GM19395 (cell line): ENCODE measurements at regions not wholly inside any gene's neighbourhood (a gene's known extent, or its start where the extent isn't known, plus 50 kb on each side); places are given as distances from the start of the nearest gene placed in this dataset.
"Not testable (repeated sequence)": the region's sequence is repeated elsewhere in the genome, so short reads cannot be mapped to it uniquely, and the experiment has no call there.

Experiments
- ATAC-seq: cut with Tn5 transposase; IDR thresholded peaks from one replicate; pipeline ENCODE4 v1.9.1; 2021; ENCODE audit warnings: mild to moderate bottlenecking, moderate library complexity; ENCODE audit not compliant: unreplicated experiment

DNA sequence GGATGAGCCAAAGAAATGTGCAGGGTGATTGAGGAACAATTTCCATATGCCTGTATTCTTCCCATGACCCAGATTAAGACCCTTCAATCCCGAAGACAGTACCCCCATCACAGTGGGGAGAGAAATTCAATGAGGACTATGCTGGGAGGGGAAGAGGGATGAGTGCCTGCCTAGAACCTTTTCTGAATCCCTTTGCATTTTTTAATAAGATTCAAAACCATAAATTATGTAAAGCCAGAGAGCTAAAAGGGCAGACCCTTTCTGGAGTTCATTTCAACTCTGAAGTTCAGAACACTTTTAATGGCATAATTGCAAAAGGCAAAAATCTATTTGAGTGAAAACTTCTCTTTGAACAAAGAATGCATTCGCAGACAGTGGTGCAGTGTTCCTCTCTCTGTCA lies 529.5 kb downstream of the NTRK3 start:
- ATAC-seq = no peak

DNA sequence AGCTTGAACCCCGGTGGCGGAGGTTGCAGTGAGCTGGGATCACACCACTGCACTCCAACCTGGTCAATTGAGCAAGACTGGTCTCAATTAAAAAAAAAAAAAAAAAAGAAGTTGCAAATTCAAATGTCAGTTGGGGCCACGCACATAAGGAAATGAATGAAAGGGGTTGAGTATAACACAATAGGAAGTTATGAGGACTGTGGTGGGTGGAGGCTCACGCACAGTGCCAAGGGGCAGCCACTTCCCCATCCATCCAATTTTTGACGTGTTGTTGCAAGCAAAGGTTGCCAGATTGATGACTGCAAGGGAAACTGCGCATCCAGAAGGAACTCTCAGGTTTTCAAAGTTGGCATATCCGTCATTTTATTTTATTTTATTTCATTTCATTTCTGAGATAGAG lies 532.2 kb downstream of the NTRK3 start:
- ATAC-seq = no peak

DNA sequence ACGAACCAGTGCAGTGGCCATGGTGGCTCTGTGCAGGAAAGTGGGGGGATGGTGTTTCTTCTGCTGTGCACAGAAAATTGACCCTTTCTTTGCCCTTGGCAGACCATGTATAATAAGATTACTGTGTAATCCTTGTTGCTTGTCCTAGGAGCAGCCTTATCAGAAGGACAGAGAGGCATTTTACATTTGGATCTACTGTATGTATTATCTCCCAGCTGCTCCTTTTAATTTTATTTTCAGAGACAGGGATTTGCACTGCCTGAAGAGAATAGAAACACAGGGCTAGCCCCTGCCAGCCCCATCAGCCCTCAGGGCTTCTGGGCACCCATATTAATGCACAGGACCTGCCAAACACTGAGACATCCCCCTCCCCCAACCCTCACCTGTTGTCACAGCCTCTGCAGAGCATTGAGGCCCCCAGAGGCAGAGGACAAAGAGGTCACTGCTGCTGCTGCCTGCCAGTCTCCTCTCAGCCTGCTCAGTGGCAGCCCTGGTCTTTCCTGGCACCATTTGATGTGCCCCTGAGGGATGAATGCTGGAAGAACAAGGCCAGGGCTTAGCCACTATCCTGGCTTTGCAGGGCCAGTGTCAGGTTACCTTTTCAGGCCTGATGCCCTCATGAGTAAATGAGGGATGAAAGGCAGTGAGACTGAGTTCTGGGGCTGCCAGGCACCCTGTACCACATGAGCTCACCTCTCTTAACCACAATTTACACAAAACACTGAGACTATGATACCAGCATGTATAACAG lies 533.4 kb downstream of the NTRK3 start:
- no peak for ATAC-seq

DNA sequence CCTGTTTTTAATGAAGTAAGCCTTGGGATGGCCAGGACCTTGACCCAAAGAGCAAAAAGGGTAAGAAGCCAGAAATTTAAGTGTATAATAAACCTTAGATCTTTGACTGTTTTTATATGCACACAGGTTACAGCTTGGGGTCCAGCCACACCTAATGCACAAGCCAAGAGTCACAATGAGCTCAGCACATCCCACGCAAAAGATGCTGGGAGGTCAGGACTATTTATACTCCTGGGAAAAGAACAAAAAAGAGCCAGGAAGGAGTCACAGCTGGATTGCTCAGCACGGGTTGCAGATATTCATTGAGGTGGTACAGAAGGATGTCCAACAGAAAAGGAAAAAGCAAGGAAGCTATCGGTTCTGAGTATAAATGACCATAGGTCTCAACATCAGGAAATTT lies 536.3 kb downstream of the NTRK3 start:
- ATAC-seq = no peak

DNA sequence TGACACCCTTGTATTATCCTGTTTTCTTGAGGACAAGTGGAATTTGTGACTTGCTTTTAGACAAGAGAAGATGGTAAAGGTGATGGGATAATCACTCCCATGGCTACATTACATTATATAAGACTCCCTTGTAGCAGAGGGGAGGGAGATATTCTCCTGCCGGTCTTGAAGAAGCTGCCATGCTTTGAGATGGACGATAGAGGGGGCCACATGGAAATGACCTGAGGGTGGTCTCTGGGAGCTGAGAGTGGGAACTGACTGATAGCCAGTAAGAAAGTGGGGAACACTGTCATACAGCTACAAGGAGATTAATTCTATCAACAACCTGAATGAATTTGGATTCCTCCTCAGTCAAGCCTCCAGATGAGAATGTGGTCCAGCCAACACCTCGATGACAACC lies 540.1 kb downstream of the NTRK3 start:
- ATAC-seq = no peak

DNA sequence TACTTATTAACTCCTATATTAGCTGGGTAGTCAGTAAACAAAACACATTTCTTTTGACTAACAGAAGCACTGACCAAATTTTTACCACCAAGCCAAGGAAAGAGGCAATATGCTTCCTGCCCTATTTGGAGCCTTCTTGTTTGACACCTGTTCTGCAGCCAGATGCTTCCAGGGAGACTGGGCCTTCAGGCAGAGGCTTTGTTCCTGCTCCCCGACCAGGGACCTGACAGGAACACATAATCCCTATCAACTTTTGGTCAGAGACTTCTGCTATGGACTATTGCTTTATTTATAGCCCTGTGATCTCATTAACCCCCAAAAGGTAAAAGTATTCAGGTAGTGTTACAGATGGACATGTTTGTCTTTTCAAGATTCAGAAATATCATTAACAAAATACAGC lies 541.3 kb downstream of the NTRK3 start:
- no peak for ATAC-seq

DNA sequence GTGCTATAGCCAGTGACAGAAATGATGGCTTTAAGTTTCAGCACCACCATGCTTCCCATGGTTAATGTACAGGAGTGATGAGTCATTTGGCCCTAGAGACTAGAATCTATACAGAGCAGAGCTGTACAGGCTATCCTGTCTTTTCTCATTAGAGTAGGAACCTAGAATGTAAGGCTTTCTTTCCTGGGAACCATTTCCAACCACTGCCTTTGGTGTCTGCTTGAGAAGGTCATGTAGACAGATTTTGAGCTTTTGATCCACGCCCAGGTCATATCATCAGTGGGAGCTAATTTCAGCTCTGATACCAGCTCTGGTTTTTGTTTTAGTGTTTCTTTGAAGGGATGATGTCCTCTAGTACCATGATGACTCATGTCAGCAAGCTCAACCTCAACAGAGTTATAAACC lies 543.1 kb downstream of the NTRK3 start:
- ATAC-seq = no peak

DNA sequence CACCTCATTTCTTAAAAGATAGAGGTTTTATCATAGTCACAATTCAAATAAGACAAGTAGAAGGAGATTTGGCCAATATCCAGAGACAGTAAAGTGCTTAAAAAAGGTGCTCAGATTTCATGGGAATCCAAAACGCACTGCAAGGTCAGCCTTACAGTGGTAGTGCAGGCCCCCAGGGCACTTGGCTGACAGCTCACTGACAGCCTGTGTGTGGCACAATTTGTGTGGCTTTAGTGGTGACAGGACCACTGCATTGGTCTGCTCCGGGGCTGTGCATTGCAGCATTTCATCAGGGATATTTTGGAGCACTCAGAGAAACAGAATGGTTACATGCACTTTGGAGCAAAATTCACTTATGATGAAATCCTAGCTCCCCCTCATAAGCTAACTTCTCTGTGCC lies 544.3 kb downstream of the NTRK3 start:
- ATAC-seq = no peak

DNA sequence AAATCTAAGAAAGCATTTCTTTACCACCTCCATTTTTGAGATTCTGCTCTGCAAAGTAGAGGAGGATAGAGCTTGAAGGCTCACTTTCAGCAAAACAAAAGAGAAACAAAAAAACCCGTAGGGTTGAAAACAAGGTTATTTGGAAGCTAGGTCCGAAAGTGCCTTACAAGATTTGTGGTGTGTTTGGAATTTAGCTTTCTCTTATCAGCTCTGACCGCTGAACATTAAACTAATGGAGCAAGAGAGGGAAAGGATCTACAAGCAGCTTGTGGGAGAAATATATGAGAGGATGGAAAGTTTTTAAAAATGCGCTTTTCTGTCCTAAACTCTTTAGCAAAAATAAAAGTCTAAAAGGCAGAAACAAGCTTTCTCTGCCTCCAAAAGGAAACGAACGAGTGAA lies 545.5 kb downstream of the NTRK3 start:
- ATAC-seq = no peak

DNA sequence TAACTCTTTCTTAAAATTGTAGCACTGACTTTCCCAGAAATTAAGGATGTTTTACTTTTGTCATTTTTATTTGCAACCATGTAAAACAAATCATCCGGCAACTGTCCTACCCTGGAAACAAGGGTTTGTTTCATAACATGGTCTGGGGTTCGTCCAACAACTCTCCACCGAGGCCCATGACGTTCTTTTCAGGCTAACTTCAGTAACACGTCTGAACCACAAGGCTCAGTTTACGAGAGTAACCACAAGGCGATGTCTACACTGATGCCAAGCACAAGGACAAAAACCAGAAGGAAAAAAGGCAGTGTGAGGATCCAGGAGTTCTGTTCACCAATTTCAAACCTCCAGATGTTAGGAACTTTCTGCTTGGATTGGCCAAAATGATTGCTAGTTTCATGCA lies 546.1 kb downstream of the NTRK3 start:
- no peak for ATAC-seq

DNA sequence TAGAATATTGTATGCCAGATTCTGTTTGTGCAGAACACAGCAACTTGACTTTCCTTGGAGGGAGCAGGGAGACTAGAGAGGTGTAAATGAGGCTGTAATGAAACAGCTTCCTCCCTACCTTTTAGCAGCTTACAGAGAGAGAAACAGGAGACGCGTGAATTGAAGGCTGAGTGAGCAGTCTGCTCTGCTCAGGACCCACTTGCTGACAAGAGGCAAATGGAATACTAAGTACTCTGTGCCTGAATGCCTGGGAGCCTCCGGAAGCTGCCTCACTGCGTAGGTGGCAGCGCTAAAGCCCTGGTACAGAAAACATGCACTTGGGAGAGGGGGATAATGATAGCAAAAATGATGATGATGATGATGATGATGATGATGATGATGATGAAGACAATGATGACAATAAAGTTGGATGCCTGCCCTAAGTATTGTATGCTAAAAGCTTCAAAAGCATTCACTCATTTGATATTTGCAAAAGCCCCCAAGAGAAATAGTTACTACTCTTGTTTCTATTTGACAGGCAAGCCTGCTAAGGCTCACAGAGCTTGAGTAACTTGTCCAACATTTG lies 548.9 kb downstream of the NTRK3 start:
- ATAC-seq = no peak

DNA sequence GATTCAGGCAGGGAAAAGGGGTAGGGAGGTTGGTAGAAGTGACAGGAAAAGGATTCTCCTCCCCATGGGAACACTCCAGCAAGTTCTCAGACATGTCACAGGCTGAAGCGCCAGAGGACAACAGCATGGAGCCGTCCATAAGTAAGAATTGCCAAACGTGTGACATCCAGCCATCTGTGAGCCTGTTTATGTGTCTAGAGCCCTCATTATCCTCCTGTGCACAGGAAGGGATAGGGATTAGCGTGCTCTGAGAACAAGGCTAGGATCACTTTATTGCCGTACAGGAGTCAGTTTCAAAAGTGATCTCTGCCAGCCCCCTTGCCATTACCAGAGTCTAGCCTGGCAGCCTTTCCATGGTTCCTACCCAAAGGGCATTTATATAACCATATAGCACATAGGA lies 549.5 kb downstream of the NTRK3 start:
- ATAC-seq = no peak

DNA sequence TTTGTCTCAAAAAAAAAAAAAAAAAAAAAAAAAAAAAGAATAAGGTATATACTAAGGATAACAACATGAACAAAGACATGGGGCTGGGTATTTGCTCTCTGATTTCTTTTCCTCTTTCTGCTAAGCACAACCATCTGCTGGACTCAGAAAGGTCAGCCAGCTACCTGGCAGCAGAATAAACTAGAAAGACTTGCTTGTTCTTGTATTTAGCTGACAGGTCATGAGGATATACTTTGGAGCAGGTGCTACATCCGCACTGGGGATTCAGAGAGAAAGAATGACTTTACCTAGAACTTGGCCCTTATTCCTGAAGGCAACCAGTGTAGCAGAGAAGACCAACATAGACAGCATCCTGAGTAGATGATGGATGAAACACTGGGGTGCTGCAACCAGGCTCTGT lies 550.5 kb downstream of the NTRK3 start:
- ATAC-seq = no peak

DNA sequence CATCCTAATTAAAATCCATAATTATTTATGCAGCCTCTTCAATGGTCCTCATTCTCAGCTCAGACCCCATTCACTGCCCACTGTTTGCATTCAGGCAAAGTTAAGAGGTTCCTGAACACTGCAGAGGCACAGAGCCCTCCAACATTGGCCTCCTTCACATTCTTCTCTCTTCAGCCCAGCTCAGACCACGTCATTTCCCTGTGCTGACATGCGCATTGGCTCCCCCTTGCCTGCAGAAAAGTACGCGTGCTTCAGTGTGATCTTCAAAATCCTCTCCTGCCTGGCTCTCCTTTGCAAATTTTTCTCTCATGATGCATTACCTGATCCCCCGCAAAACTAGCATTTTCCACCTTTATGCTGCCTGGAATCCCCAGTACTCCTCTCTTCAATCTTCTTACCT lies 552.3 kb downstream of the NTRK3 start:
- ATAC-seq = no peak

DNA sequence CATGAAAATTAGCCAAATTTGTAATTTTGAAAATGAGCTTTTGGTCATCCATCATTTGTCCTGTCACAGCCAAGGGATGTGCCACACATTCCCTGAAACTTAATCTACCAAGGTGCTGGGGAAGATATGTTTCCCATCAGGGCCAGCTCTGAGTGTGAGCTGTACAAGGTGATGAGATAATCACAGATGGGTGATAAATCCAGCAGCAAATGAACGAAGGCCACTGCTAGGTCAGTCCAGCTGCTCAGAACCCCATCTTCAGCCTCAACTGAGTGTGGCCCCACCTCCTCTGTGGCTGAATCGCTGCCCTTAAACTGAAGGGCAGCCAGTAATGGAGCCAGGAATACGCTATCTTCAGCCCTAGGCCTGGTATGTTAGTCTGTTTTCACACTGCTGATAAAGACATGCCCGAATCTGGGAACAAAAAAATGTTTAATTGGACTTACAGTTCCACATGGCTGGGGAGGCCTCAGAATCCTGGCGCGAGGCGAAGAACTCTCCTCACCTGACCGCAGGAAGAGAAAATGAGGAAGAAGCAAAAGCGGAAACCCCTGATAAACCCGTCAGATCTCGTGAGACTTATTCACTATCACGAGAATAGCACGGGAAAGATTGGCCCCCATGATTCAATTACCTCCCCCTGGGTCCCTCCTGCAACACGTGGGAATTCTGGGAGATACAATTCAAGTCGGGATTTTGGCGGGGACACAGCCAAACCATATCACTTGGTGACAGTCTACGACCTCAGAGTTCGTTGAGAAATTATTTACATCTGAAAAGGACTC lies 553.0 kb downstream of the NTRK3 start:
- ATAC-seq = no peak

DNA sequence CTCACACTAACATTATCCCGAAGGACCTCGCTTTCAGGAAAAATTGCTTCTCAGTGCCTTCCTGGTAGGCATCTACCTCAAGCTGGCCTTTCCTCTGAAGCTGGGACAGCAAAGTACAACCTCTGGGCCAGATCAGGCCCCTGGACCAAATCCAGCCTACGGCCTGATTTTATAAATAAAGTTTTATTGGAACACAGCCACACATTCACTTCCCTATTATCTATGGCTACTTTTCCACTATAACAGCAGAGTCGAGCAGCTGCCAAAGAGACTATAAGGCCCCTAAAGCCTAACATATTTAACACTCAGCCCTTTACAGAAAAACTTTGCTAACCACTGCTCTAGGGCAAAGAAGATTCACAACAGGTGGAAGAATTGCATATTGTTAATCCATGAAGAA lies 554.3 kb downstream of the NTRK3 start:
- no peak for ATAC-seq

DNA sequence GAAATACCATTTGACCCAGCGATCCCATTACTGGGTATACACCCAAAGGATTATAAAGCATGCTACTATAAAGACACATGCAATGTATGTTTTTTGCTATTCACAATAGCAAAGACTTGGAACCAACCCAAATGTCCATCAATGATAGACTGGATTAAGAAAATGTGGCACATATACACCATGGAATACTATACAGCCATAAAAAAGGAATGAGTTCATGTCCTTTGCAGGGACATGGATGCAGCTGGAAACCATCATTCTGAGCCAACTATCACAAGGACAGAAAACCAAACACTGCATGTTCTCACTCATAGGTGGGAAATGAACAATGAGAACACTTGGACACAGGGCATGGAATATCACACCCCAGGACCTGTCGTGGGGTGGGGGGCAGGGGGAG lies 558.1 kb downstream of the NTRK3 start:
- not testable (repeated sequence) for ATAC-seq

DNA sequence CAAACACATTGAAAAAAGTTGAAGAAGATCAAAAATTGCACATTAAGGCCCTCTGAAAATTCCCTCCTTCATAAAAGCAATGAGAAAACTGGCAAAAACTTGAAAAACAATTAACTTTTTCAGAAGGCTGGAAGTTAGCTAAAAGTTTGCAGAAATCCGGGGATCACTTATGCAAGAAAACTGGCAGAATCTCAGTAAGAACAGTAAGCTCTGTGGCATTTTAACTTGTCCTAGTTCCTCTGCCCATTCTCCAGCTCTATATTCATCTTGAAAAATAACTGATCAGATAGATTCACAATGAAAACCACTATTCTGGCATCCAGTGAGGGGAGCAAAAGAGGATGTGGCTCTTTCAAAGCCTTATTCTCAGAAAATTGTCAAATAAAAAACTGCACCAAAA lies 566.8 kb downstream of the NTRK3 start:
- no peak for ATAC-seq

DNA sequence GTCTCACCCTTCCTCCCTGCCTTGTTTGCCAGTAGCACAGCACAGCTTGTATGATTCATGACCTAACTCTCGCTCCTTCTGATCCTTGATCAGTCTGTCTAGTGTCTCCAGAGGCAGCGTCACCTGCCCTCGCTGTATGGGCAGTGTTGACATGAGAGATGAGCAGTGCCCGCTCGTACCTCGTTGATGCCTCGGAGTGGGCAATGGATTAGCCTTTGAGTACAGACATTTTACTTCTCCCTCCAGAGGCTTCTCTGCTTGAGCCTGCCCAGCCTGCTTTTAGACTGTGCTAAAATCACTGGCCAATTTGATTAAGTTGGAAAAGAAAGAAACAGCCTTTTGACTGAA lies 569.0 kb downstream of the NTRK3 start:
- no peak for ATAC-seq

DNA sequence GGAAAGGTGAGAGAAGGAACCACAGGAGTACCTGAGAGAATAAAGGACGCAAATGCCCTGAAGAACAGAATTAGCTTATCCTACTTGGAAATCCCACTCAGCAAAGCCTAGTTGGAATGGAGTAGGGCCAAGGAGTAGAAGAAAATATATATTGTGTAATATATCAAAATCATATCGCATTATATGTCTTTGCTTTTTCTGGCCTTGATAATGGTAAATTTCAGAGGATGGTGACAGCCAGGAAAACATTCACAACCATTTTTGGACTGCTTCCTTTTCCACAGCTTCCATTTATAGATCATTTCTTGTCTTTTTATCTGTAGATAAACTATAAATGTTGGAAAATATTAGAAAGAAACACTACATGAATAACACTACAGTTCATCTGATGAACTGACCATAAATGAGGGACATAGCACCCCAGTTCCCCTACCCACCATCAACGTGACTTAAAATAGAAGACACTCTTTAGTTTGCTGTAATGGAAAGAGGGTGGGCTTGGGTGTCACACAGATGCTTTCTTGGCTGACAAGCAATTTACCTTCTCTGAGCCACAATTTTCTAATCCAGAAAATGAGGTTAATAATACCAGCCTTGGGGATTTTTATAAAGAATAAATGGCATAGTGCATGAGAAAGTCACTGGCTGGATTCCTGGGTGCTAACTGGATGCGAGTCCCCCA lies 569.6 kb downstream of the NTRK3 start:
- ATAC-seq = no peak

DNA sequence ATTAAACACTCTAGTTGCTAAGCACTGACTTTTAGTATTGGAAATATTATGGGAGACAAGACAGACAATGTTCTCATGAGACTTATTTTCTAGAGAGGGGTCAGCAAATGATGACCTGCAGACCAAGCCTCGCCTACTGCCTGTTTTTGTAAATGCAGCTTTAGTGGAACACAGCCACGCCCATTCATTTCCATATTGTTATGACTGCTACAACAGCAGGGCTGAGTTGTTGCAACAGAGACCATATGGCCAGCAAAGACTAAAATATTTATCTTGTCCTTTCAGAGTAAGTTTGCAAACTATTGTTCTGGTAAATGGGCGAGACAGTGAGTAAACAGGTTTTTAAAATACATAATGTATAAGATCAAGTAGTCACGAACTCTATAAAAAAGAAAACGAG lies 570.2 kb downstream of the NTRK3 start:
- ATAC-seq = no peak

DNA sequence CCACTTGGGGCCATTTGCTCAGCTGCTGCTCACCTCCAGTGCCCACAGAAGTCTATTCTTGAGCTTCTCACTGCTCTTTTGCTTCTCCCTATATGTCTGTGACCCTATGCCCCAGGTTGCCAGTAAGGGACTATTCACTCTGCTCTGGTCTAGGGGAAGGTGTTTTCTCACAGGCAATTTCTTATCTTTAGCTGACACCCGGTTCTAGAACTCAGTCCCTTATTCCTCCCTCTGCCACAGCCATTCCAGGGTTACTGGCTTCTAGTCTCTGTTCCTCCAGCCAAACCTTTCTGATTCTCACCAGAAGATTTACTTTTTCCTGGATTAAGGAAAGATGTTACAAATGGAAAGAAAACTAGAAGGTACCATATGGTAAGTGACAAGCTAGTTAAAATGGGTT lies 574.0 kb downstream of the NTRK3 start:
- no peak for ATAC-seq
